Liver (tissue), 8 donors: ENCODE measurements at regions not wholly inside any gene's neighbourhood (a gene's known extent, or its start where the extent isn't known, plus 50 kb on each side); places are given as distances from the start of the nearest gene placed in this dataset.
"Not testable (repeated sequence)": the region's sequence is repeated elsewhere in the genome, so short reads cannot be mapped to it uniquely, and the experiment has no call there.

Experiments
- DNase-seq: peaks from one replicate; pipeline ENCODE4 v3.0.0-alpha.2; 2017; ENCODE audit warnings: low spot score
- H3K27ac ChIP-seq, 2 donors: one replicate each; pipeline ENCODE4 v1.7.0; 2013; ENCODE audit warnings: inconsistent platforms in 2 of 2, low read length in 2 of 2, control low read depth in 1 of 2, low read depth in 1 of 2, mild to moderate bottlenecking in 1 of 2
- H3K27me3 ChIP-seq, 4 donors: one replicate each; pipeline versions ENCODE4 v1.6.1 to v1.7.0; 2013; ENCODE audit warnings: low read length in 3 of 4, inconsistent platforms in 1 of 4, mild to moderate bottlenecking in 1 of 4, moderate library complexity in 1 of 4; ENCODE audit not compliant: control insufficient read depth in 4 of 4, insufficient read depth in 4 of 4
- H3K36me3 ChIP-seq, 4 donors: one replicate each; pipeline versions ENCODE4 v1.6.1 to v1.7.0; 2013; ENCODE audit warnings: low read length in 3 of 4, mild to moderate bottlenecking in 3 of 4, low read depth in 1 of 4, moderate library complexity in 1 of 4; ENCODE audit not compliant: control insufficient read depth in 4 of 4, insufficient read depth in 3 of 4
- H3K4me1 ChIP-seq, 4 donors: one replicate each; pipeline versions ENCODE4 v1.6.1 to v1.7.0; 2013; ENCODE audit warnings: low read length in 3 of 4, mild to moderate bottlenecking in 3 of 4, moderate library complexity in 1 of 4; ENCODE audit not compliant: control insufficient read depth in 4 of 4, insufficient read depth in 4 of 4
- H3K4me3 ChIP-seq, 3 donors: one replicate each; pipeline versions ENCODE4 v1.6.1 to v1.7.0; 2013; ENCODE audit warnings: low read length in 3 of 3, control low read depth in 1 of 3, low read depth in 1 of 3, mild to moderate bottlenecking in 1 of 3
- H3K9ac ChIP-seq, 2 donors: one replicate each; pipeline ENCODE4 v1.7.0; 2013; ENCODE audit warnings: low read length in 2 of 2, mild to moderate bottlenecking in 2 of 2, moderate library complexity in 2 of 2, control low read depth in 1 of 2, low read depth in 1 of 2
- H3K9me3 ChIP-seq, 4 donors: one replicate each; pipeline versions ENCODE4 v1.6.1 to v1.7.0; 2013; ENCODE audit warnings: low read length in 3 of 4; ENCODE audit not compliant: control insufficient read depth in 4 of 4
- CTCF ChIP-seq: fragments of 150-350 bp; IDR thresholded peaks from 2 replicates; pipeline ENCODE4 v1.5.1; 2017; ENCODE audit warnings: improper control_type of control experiment, low read depth, low read length; ENCODE audit not compliant: missing input control
- EGR1 ChIP-seq, 2 donors: IDR thresholded peaks; 2 replicates each; pipeline ENCODE4 v1.6.1; 2016 to 2018; ENCODE audit warnings: antibody characterized with exemption in 2 of 2, low read depth in 2 of 2
- FOXA1 ChIP-seq: IDR thresholded peaks from 2 replicates; pipeline ENCODE4 v1.6.1; 2016; ENCODE audit warnings: antibody characterized with exemption
- GABPA ChIP-seq, 2 donors: IDR thresholded peaks in 1 of 2; conservative IDR thresholded peaks in 1 of 2; 2 replicates each; pipeline ENCODE4 v1.6.1; 2016; ENCODE audit warnings: antibody characterized with exemption in 2 of 2, mild to moderate bottlenecking in 1 of 2, moderate library complexity in 1 of 2
- HNF4A ChIP-seq, 2 donors: conservative IDR thresholded peaks; 2 replicates each; pipeline ENCODE4 v1.6.1; 2016; ENCODE audit warnings: antibody characterized with exemption in 2 of 2, mild to moderate bottlenecking in 2 of 2
- HNF4G ChIP-seq: IDR thresholded peaks from 2 replicates; pipeline ENCODE4 v1.6.1; 2016; ENCODE audit warnings: antibody characterized with exemption
- JUND ChIP-seq, 2 donors: IDR thresholded peaks; 2 replicates each; pipeline ENCODE4 v1.6.1; 2016; ENCODE audit warnings: antibody characterized with exemption in 2 of 2
- MAX ChIP-seq: IDR thresholded peaks from 2 replicates; pipeline ENCODE4 v1.6.1; 2016; ENCODE audit warnings: antibody characterized with exemption
- NR2F2 ChIP-seq: IDR thresholded peaks from 2 replicates; pipeline ENCODE4 v1.6.1; 2016; ENCODE audit warnings: antibody characterized with exemption
- RAD21 ChIP-seq, 2 donors: IDR thresholded peaks; 2 replicates each; pipeline ENCODE4 v1.6.1; 2016; ENCODE audit warnings: antibody characterized with exemption in 2 of 2, mild to moderate bottlenecking in 2 of 2
- REST ChIP-seq: IDR thresholded peaks from 2 replicates; pipeline ENCODE4 v1.6.1; 2016; ENCODE audit warnings: antibody characterized with exemption, mild to moderate bottlenecking
- RXRA ChIP-seq, 2 donors: IDR thresholded peaks; 2 replicates each; pipeline ENCODE4 v1.6.1; 2017 to 2018; ENCODE audit warnings: antibody characterized with exemption in 2 of 2, mild to moderate bottlenecking in 1 of 2
- SP1 ChIP-seq: IDR thresholded peaks from 2 replicates; pipeline ENCODE4 v1.6.1; 2018; ENCODE audit warnings: antibody characterized with exemption, mild to moderate bottlenecking
- TAF1 ChIP-seq: conservative IDR thresholded peaks from 2 replicates; pipeline ENCODE4 v1.6.1; 2016; ENCODE audit warnings: antibody characterized with exemption, mild to moderate bottlenecking
- YY1 ChIP-seq: IDR thresholded peaks from 2 replicates; pipeline ENCODE4 v1.6.1; 2016; ENCODE audit warnings: antibody characterized with exemption, mild to moderate bottlenecking
- WGBS: extraction: QIAGEN DNeasy Blood & Tissue Kit; methylation state at CpG from one replicate; pipeline ENCODE4 v1.1.7; 2013; 5-methylcytosine and 5-hydroxymethylcytosine counted together
- donor health status: healthy.
- donor health status: healthy.
- donor health status: healthy.
- donor health status: healthy.
- donor health status: healthy.

- DNase-seq = no peak
- H3K9ac ChIP-seq = no peak overlapping the region
These were observed 322.8 kb downstream of the NEK10 start for GRCh38 chr3:27046351-27046750.

GRCh38 chr3:27049792-27050191 lies 319.4 kb downstream of the NEK10 start:
- H3K4me3 ChIP-seq = no peak overlapping the region
- H3K27me3 ChIP-seq = no peaks in the 10 kb centered on the region
- no peak for TF ChIP-seq FOXA1
- TF ChIP-seq YY1 = no peak
- no peak for TF ChIP-seq JUND (IDR thresholded peaks at IDR 0.05)
- TF ChIP-seq MAX = no peak
- no peak for TF ChIP-seq RAD21 (IDR thresholded peaks at IDR 0.05)
- no peak for TF ChIP-seq SP1
- no peak for TF ChIP-seq CTCF
- TF ChIP-seq TAF1 = no peak
- TF ChIP-seq EGR1 (IDR thresholded peaks at IDR 0.05; ENCODE audit: low read depth in 2 of 2) = no peak
- TF ChIP-seq RXRA (IDR thresholded peaks at IDR 0.05) = no peak
- no peak for TF ChIP-seq HNF4A (conservative IDR thresholded peaks at IDR 0.05)
- no peak for TF ChIP-seq NR2F2
- no peak for TF ChIP-seq HNF4G
- TF ChIP-seq GABPA (IDR thresholded peaks at IDR 0.05 in 1 of 2, conservative IDR thresholded peaks at IDR 0.05 in 1 of 2) = no peak
- 41% methylated on average over 2 of the region's 2 CpGs for WGBS
- H3K9ac ChIP-seq = no peak overlapping the region
- H3K36me3 ChIP-seq = no peaks in the 10 kb centered on the region
- no peak overlapping the region for H3K27ac ChIP-seq
- H3K9me3 ChIP-seq = no peaks in the 10 kb centered on the region
- H3K4me1 ChIP-seq = no peaks in the 10 kb centered on the region
- DNase-seq = no peak

More at GRCh38 chr3:27046351-27046750, 322.8 kb downstream of the NEK10 start:
- Histone ChIP-seq H3K27me3 (no peaks in the 10 kb centered on the region), H3K4me3 (no peak overlapping the region), H3K9me3 (no peaks in the 10 kb centered on the region), H3K27ac (no peak overlapping the region), H3K36me3 (no peaks in the 10 kb centered on the region), H3K4me1 (no peaks in the 10 kb centered on the region)
- TF ChIP-seq NR2F2 (no peak), RXRA (IDR thresholded peaks at IDR 0.05) (no peak)

- not testable (repeated sequence) for H3K4me3 ChIP-seq, H3K9ac ChIP-seq, DNase-seq, H3K27me3 ChIP-seq, H3K4me1 ChIP-seq, H3K36me3 ChIP-seq, H3K9me3 ChIP-seq, H3K27ac ChIP-seq
- WGBS = 75% methylated on average over 3 of the region's 3 CpGs
These were observed 317.7 kb downstream of the NEK10 start for GRCh38 chr3:27051527-27051926.

GRCh38 chr3:27056326-27056725 lies 312.9 kb downstream of the NEK10 start:
- no peak for TF ChIP-seq REST
- no peak for TF ChIP-seq RAD21 (IDR thresholded peaks at IDR 0.05)
- TF ChIP-seq MAX = no peak
- no peak for TF ChIP-seq CTCF
- no peak for TF ChIP-seq HNF4G
- H3K36me3 ChIP-seq = no peaks in the 10 kb centered on the region
- DNase-seq = no peak
- H3K9me3 ChIP-seq = peaks cover 0 to 4% (median under 1%) of the 10 kb centered on the region in 4 donors
- H3K9ac ChIP-seq = no peak overlapping the region
- 83% methylated on average over 2 of the region's 2 CpGs for WGBS
- H3K4me3 ChIP-seq = no peak overlapping the region
- no peaks in the 10 kb centered on the region for H3K27me3 ChIP-seq
- H3K4me1 ChIP-seq = no peaks in the 10 kb centered on the region
- H3K27ac ChIP-seq = no peak overlapping the region
